ENCODE measurements at regions not wholly inside any gene's neighbourhood (a gene's known extent, or its start where the extent isn't known, plus 50 kb on each side); places are given as distances from the start of the nearest gene placed in this dataset.

- DNase-seq (peak in 1 of 3 donors; percentile 17), ATAC-seq (ENCODE audit: insufficient read depth, low FRiP score) (no peak)
- TF ChIP-seq CTCF (IDR thresholded peaks at IDR 0.05; ENCODE audit: control extremely low read depth, extremely low read depth), result no peak
- Histone ChIP-seq H3K27me3 (ENCODE audit: control insufficient read depth in 3 of 3, insufficient read depth in 3 of 3, low read length in 2 of 3) (no peaks in the 10 kb centered on the region), H3K4me1 (ENCODE audit: control insufficient read depth in 5 of 5, insufficient read depth in 5 of 5, low read length in 5 of 5) (no peaks in the 10 kb centered on the region), H3K36me3 (ENCODE audit: control insufficient read depth in 4 of 4, insufficient read depth in 4 of 4, low read length in 4 of 4) (no peaks in the 10 kb centered on the region), H3K27ac (ENCODE audit: low read depth in 1 of 2, low read length in 1 of 2) (no peak overlapping the region), H3K9me3 (ENCODE audit: control insufficient read depth in 4 of 4, insufficient read depth in 3 of 4, low read length in 3 of 4) (peaks cover 0 to 4% (median 0%) of the 10 kb centered on the region in 4 donors), H3K9ac (ENCODE audit: insufficient read depth in 1 of 2, low read length in 2 of 2) (no peak overlapping the region), H3K4me3 (no peak overlapping the region)
- WGBS, 2 donors, result 50 to 77% methylated on average over 4 of the region's 4 CpGs
These were observed 58.8 kb upstream of the MAP3K7 start for GRCh38 chr6:90645634-90646033.

GRCh38 chr6:90644492-90644891, 57.6 kb upstream of the MAP3K7 start:
- 55 to 73% methylated on average over 2 of the region's 2 CpGs for WGBS, 2 donors

GRCh38 chr6:90643381-90643780, 56.5 kb upstream of the MAP3K7 start:
- no peak for ATAC-seq (ENCODE audit: insufficient read depth, low FRiP score)
- H3K27me3 ChIP-seq (ENCODE audit: control insufficient read depth in 3 of 3, insufficient read depth in 3 of 3, low read length in 2 of 3), result no peaks in the 10 kb centered on the region
- no peak overlapping the region for H3K4me3 ChIP-seq
- no peak overlapping the region for H3K9ac ChIP-seq (ENCODE audit: insufficient read depth in 1 of 2, low read length in 2 of 2)
- H3K36me3 ChIP-seq (ENCODE audit: control insufficient read depth in 4 of 4, insufficient read depth in 4 of 4, low read length in 4 of 4), result no peaks in the 10 kb centered on the region
- TF ChIP-seq CTCF (IDR thresholded peaks at IDR 0.05; ENCODE audit: control extremely low read depth, extremely low read depth), result no peak
- peaks cover 0 to 5% (median 0%) of the 10 kb centered on the region in 4 donors for H3K9me3 ChIP-seq (ENCODE audit: control insufficient read depth in 4 of 4, insufficient read depth in 3 of 4, low read length in 3 of 4)
- DNase-seq, result peak in 1 of 3 donors; percentile 4
- H3K27ac ChIP-seq (ENCODE audit: low read depth in 1 of 2, low read length in 1 of 2), result no peak overlapping the region
- WGBS, 2 donors, result 48 to 53% methylated on average over 3 of the region's 3 CpGs
- no peaks in the 10 kb centered on the region for H3K4me1 ChIP-seq (ENCODE audit: control insufficient read depth in 5 of 5, insufficient read depth in 5 of 5, low read length in 5 of 5)

More at GRCh38 chr6:90644492-90644891, 57.6 kb upstream of the MAP3K7 start:
- Histone ChIP-seq H3K9ac (ENCODE audit: insufficient read depth in 1 of 2, low read length in 2 of 2) (no peak overlapping the region), H3K4me1 (ENCODE audit: control insufficient read depth in 5 of 5, insufficient read depth in 5 of 5, low read length in 5 of 5) (no peaks in the 10 kb centered on the region), H3K36me3 (ENCODE audit: control insufficient read depth in 4 of 4, insufficient read depth in 4 of 4, low read length in 4 of 4) (no peaks in the 10 kb centered on the region), H3K27ac (ENCODE audit: low read depth in 1 of 2, low read length in 1 of 2) (no peak overlapping the region), H3K27me3 (ENCODE audit: control insufficient read depth in 3 of 3, insufficient read depth in 3 of 3, low read length in 2 of 3) (no peaks in the 10 kb centered on the region), H3K9me3 (ENCODE audit: control insufficient read depth in 4 of 4, insufficient read depth in 3 of 4, low read length in 3 of 4) (peaks cover 0 to 4% (median 0%) of the 10 kb centered on the region in 4 donors), H3K4me3 (no peak overlapping the region)
- DNase-seq (no peak), ATAC-seq (ENCODE audit: insufficient read depth, low FRiP score) (no peak)
- TF ChIP-seq CTCF (IDR thresholded peaks at IDR 0.05; ENCODE audit: control extremely low read depth, extremely low read depth), result no peak

GRCh38 chr6:90637320-90637719, 50.4 kb upstream of the MAP3K7 start:
- Histone ChIP-seq H3K27ac (ENCODE audit: low read depth in 1 of 2, low read length in 1 of 2) (no peak overlapping the region), H3K27me3 (ENCODE audit: control insufficient read depth in 3 of 3, insufficient read depth in 3 of 3, low read length in 2 of 3) (no peaks in the 10 kb centered on the region), H3K4me3 (no peak overlapping the region), H3K9me3 (ENCODE audit: control insufficient read depth in 4 of 4, insufficient read depth in 3 of 4, low read length in 3 of 4) (peaks cover 0 to 11% (median 3%) of the 10 kb centered on the region in 4 donors), H3K4me1 (ENCODE audit: control insufficient read depth in 5 of 5, insufficient read depth in 5 of 5, low read length in 5 of 5) (no peaks in the 10 kb centered on the region), H3K9ac (ENCODE audit: insufficient read depth in 1 of 2, low read length in 2 of 2) (no peak overlapping the region), H3K36me3 (ENCODE audit: control insufficient read depth in 4 of 4, insufficient read depth in 4 of 4, low read length in 4 of 4) (no peaks in the 10 kb centered on the region)
- ATAC-seq (ENCODE audit: insufficient read depth, low FRiP score), result no peak
- WGBS, 2 donors, result 72 to 98% methylated on average over 2 of the region's 2 CpGs
- TF ChIP-seq CTCF (IDR thresholded peaks at IDR 0.05; ENCODE audit: control extremely low read depth, extremely low read depth), result no peak
- no peak for DNase-seq

All from lung (tissue), 11 donors.